ENCODE measurements at regions not wholly inside any gene's neighbourhood (a gene's known extent, or its start where the extent isn't known, plus 50 kb on each side); places are given as distances from the start of the nearest gene placed in this dataset.

DNA sequence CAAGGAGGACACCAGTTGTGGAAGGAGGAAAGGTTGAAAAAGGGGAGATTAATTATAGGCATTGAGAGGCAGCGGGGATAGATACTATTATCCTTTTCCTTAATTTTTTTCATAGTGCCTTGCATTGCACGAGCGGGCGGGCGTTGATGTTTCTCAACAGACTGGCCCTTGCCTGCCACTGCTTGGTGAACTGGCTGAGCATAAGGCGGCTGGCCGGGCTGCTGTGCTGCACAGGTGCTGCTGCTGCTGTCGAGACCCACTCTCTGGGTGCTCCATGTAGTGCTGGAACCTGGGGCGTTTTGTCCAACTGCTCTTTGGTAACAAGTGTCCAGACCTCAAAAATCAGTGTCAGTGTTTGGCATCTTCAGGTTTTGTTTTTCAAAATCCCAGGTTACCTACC lies 83.3 kb upstream of the PAQR3 start:
- ATAC-seq (no peak), FAIRE-seq (no peak), DNase-seq (ENCODE audit: low read depth in 1 of 2, low spot score in 1 of 2) (no peak)
- no peaks in the 10 kb centered on the region for H3K9me3 ChIP-seq
- WGBS (ENCODE audit: missing lambda C conversion rate), result 35% methylated on average over 9 of the region's 9 CpGs
- H3K27ac ChIP-seq, result no peak overlapping the region
- ChIA-PET POLR2A (no interaction called here), CTCF (interaction anchor here (0.7 kb wide), 1 partner anchor 83 kb away, joined by 3 read pairs; no protein-coding TSS in a partner anchor)
- H3K4me3 ChIP-seq, result no peak overlapping the region
- TF ChIP-seq CBX2 (IDR thresholded peaks at IDR 0.05; ENCODE audit: borderline replicate concordance, low read depth) (no peak), EP300 (IDR thresholded peaks at IDR 0.05) (no peak), KDM1A (IDR thresholded peaks at IDR 0.05; ENCODE audit: low read depth) (no peak), HOXB13 (CRISPR knock-in tag; IDR thresholded peaks at IDR 0.05; ENCODE audit: low read depth) (no peak), EHF (CRISPR knock-in tag; IDR thresholded peaks at IDR 0.05) (no peak), SREBF2 (IDR thresholded peaks at IDR 0.05) (no peak), HOXA7 (CRISPR knock-in tag; IDR thresholded peaks at IDR 0.05) (no peak), FOSB (CRISPR knock-in tag; IDR thresholded peaks at IDR 0.05) (no peak), JUN (IDR thresholded peaks at IDR 0.05) (no peak), HDAC2 (IDR thresholded peaks at IDR 0.05) (no peak), TP53 (CRISPR knock-in tag; IDR thresholded peaks at IDR 0.05) (no peak)
- TF ChIP-seq, protein P1, sequence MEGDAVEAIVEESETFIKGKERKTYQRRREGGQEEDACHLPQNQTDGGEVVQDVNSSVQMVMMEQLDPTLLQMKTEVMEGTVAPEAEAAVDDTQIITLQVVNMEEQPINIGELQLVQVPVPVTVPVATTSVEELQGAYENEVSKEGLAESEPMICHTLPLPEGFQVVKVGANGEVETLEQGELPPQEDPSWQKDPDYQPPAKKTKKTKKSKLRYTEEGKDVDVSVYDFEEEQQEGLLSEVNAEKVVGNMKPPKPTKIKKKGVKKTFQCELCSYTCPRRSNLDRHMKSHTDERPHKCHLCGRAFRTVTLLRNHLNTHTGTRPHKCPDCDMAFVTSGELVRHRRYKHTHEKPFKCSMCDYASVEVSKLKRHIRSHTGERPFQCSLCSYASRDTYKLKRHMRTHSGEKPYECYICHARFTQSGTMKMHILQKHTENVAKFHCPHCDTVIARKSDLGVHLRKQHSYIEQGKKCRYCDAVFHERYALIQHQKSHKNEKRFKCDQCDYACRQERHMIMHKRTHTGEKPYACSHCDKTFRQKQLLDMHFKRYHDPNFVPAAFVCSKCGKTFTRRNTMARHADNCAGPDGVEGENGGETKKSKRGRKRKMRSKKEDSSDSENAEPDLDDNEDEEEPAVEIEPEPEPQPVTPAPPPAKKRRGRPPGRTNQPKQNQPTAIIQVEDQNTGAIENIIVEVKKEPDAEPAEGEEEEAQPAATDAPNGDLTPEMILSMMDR (IDR thresholded peaks at IDR 0.05), result no peak
- TF ChIP-seq, protein P2, sequence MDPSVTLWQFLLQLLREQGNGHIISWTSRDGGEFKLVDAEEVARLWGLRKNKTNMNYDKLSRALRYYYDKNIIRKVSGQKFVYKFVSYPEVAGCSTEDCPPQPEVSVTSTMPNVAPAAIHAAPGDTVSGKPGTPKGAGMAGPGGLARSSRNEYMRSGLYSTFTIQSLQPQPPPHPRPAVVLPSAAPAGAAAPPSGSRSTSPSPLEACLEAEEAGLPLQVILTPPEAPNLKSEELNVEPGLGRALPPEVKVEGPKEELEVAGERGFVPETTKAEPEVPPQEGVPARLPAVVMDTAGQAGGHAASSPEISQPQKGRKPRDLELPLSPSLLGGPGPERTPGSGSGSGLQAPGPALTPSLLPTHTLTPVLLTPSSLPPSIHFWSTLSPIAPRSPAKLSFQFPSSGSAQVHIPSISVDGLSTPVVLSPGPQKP (IDR thresholded peaks at IDR 0.05; ENCODE audit: low read depth, low read length), result no peak
- no peaks in the 10 kb centered on the region for H3K4me1 ChIP-seq
- no peak overlapping the region for H3K4me2 ChIP-seq

DNA sequence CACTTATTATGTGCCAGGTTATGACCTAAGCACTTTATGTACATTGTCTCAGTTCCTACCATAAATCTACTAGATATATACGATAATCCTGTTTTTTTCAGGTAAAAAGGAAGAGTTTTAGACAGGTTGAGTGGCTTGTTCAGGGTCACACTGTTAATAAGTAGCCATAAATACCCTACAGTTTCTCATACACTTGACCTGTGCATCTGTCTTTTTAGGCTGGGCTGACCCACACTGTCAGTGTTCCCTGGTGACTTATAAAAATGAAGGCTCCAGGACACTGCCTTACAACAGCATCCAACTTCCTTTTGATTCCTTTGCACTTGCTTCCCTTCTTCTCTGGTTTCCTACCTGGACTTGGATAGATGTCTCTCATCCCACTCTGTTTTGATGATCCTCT lies 78.2 kb upstream of the PAQR3 start:
- no peak for DNase-seq (ENCODE audit: low read depth in 1 of 2, low spot score in 1 of 2)
- Histone ChIP-seq H3K27ac (no peak overlapping the region), H3K4me1 (no peaks in the 10 kb centered on the region), H3K4me3 (no peak overlapping the region), H3K9me3 (no peaks in the 10 kb centered on the region), H3K4me2 (no peak overlapping the region)
- ChIA-PET CTCF (no interaction called here), POLR2A (no interaction called here)
- TF ChIP-seq EP300 (IDR thresholded peaks at IDR 0.05), result no peak
- no peak for TF ChIP-seq CHD4 (IDR thresholded peaks at IDR 0.05; ENCODE audit: borderline replicate concordance)
- TF ChIP-seq, protein P3, sequence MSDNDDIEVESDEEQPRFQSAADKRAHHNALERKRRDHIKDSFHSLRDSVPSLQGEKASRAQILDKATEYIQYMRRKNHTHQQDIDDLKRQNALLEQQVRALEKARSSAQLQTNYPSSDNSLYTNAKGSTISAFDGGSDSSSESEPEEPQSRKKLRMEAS (IDR thresholded peaks at IDR 0.05), result no peak
- TF ChIP-seq RFX5 (IDR thresholded peaks at IDR 0.05), result no peak
- TF ChIP-seq RCOR1 (IDR thresholded peaks at IDR 0.05; ENCODE audit: low read depth, low read length), result no peak
- no peak for TF ChIP-seq KDM5A (IDR thresholded peaks at IDR 0.05)
- TF ChIP-seq, protein P4, sequence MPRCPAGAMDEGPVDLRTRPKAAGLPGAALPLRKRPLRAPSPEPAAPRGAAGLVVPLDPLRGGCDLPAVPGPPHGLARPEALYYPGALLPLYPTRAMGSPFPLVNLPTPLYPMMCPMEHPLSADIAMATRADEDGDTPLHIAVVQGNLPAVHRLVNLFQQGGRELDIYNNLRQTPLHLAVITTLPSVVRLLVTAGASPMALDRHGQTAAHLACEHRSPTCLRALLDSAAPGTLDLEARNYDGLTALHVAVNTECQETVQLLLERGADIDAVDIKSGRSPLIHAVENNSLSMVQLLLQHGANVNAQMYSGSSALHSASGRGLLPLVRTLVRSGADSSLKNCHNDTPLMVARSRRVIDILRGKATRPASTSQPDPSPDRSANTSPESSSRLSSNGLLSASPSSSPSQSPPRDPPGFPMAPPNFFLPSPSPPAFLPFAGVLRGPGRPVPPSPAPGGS (IDR thresholded peaks at IDR 0.05), result no peak
- TF ChIP-seq FOSL2 (IDR thresholded peaks at IDR 0.05), result no peak
- TF ChIP-seq FOSL2 (CRISPR knock-in tag; IDR thresholded peaks at IDR 0.05), result no peak
- no peak for TF ChIP-seq CBX8 (IDR thresholded peaks at IDR 0.05)
- TF ChIP-seq FOXS1 (CRISPR knock-in tag; IDR thresholded peaks at IDR 0.05), result no peak
- TF ChIP-seq, protein P5, sequence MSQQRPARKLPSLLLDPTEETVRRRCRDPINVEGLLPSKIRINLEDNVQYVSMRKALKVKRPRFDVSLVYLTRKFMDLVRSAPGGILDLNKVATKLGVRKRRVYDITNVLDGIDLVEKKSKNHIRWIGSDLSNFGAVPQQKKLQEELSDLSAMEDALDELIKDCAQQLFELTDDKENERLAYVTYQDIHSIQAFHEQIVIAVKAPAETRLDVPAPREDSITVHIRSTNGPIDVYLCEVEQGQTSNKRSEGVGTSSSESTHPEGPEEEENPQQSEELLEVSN (IDR thresholded peaks at IDR 0.05; ENCODE audit: borderline replicate concordance, low read depth), result no peak
- no peak for TF ChIP-seq EHMT2 (IDR thresholded peaks at IDR 0.05; ENCODE audit: low read depth)
- no peak for TF ChIP-seq HDAC2 (IDR thresholded peaks at IDR 0.05)
- 6% methylated on average over 1 of the region's 1 CpG for WGBS (ENCODE audit: missing lambda C conversion rate)
- ATAC-seq, result no peak
- no peak for FAIRE-seq

Data from A549 (cell line).